Endodermal cell (in vitro differentiated cells): ENCODE measurements at regions not wholly inside any gene's neighbourhood (a gene's known extent, or its start where the extent isn't known, plus 50 kb on each side); places are given as distances from the start of the nearest gene placed in this dataset.

Source experiments
- DNase-seq: peaks from one replicate; pipeline ENCODE4 v3.0.0-alpha.2; 2017
- H3K27ac ChIP-seq: 2 replicates; pipeline ENCODE4 v1.5.1; 2013; ENCODE audit warnings: mild to moderate bottlenecking, low read depth, low read length, moderate library complexity
- H3K27me3 ChIP-seq: 2 replicates; pipeline ENCODE4 v1.6.1; 2013; ENCODE audit warnings: mild to moderate bottlenecking, low read length, moderate library complexity; ENCODE audit not compliant: insufficient read depth, control insufficient read depth, poor library complexity, severe bottlenecking
- H3K36me3 ChIP-seq: 2 replicates; pipeline ENCODE4 v1.7.0; 2013; ENCODE audit warnings: mild to moderate bottlenecking, low read length, moderate library complexity; ENCODE audit not compliant: control insufficient read depth, insufficient read depth
- H3K4me1 ChIP-seq: one replicate; pipeline ENCODE4 v1.7.0; 2013; ENCODE audit warnings: low read length; ENCODE audit not compliant: control insufficient read depth, insufficient read depth
- H3K4me3 ChIP-seq: 2 replicates; pipeline ENCODE4 v1.5.1; 2013; ENCODE audit warnings: mild to moderate bottlenecking, low read length, moderate library complexity
- H3K9ac ChIP-seq: 2 replicates; pipeline ENCODE4 v1.6.1; 2013; ENCODE audit warnings: mild to moderate bottlenecking, low read length, moderate library complexity; ENCODE audit not compliant: poor library complexity, severe bottlenecking; ENCODE audit errors: extremely low read depth
- H3K9me3 ChIP-seq: 2 replicates; pipeline ENCODE4 v1.6.1; 2013; ENCODE audit warnings: mild to moderate bottlenecking, low read length, moderate library complexity; ENCODE audit not compliant: control insufficient read depth
- H3K27ac Mint-ChIP-seq: 2 replicates; pipeline ENCODE4 v1.8.0; 2020; ENCODE audit warnings: mixed read lengths
- H3K27me3 Mint-ChIP-seq: 2 replicates; pipeline ENCODE4 v1.8.0; 2021; ENCODE audit warnings: mild to moderate bottlenecking, mixed read lengths; ENCODE audit not compliant: insufficient read depth
- H3K36me3 Mint-ChIP-seq: 2 replicates; pipeline ENCODE4 v1.8.0; 2020; ENCODE audit warnings: low read depth, mixed read lengths
- H3K4me1 Mint-ChIP-seq: 2 replicates; pipeline ENCODE4 v1.8.0; 2020; ENCODE audit warnings: mixed read lengths
- H3K4me3 Mint-ChIP-seq: 2 replicates; pipeline ENCODE4 v1.8.0; 2020; ENCODE audit warnings: mild to moderate bottlenecking, moderate library complexity, mixed read lengths
- H3K9me3 Mint-ChIP-seq: 2 replicates; pipeline ENCODE4 v1.8.0; 2020; ENCODE audit warnings: mild to moderate bottlenecking, mixed read lengths
- CTCF ChIP-seq: fragments of 200-600 bp; sonication (generic); conservative IDR thresholded peaks from 2 replicates; pipeline ENCODE4 v1.5.0; 2021; ENCODE audit warnings: antibody characterized with exemption, mild to moderate bottlenecking
- WGBS, 2 experiments: methylation state at CpG; one replicate each; pipeline versions ENCODE4 v1.1.5 to v1.1.7; 2013; ENCODE audit warnings: missing lambda C conversion rate in 2 of 2, mixed read lengths in 1 of 2; ENCODE audit not compliant: insufficient coverage in 1 of 2, insufficient read length in 1 of 2; 5-methylcytosine and 5-hydroxymethylcytosine counted together

DNA sequence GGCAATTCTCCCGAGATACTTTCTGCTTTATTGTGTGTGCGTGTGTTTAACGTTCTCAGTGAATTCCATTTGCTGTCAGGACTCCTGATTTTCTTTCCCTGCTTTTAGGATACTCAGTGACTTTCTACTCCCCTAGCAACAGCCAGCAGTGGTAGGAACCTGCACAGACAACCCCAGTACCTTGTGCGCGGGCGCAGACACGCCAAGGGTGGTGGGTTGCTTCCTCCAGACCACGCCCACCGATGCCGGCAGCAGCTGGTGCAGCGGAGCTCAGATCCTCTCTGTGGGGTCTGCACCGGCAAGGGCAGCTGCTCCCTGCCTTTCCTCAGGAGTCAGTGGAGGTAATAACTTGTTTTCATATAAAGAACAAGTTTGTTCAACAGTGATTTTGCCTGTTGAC, 225.1 kb upstream of the NDN start:
- Mint-ChIP-seq H3K4me3 (peak overlapping the region; percentile 42), H3K27me3 (no peaks in the 10 kb centered on the region), H3K27ac (no peak overlapping the region), H3K36me3 (no peaks in the 10 kb centered on the region), H3K9me3 (peaks cover 35% of the 10 kb centered on the region), H3K4me1 (peaks cover 4% of the 10 kb centered on the region)
- H3K27ac ChIP-seq: no peak overlapping the region
- no peak for TF ChIP-seq CTCF
- DNase-seq: peak; percentile 85
- H3K9me3 ChIP-seq: peaks cover 13% of the 10 kb centered on the region
- WGBS, 2 experiments: 49 to 62% methylated on average over 8 to 12 of the region's 12 CpGs
- peak overlapping the region; percentile 17 for H3K4me3 ChIP-seq
- H3K4me1 ChIP-seq: no peaks in the 10 kb centered on the region
- no peaks in the 10 kb centered on the region for H3K36me3 ChIP-seq
- no peak overlapping the region for H3K9ac ChIP-seq
- H3K27me3 ChIP-seq: no peaks in the 10 kb centered on the region

GRCh38 chr15:23913081-23913480, 226.0 kb upstream of the NDN start:
- no peaks in the 10 kb centered on the region for H3K4me1 ChIP-seq
- H3K27ac ChIP-seq: no peak overlapping the region
- H3K36me3 ChIP-seq: no peaks in the 10 kb centered on the region
- peaks cover 4% of the 10 kb centered on the region for H3K4me1 Mint-ChIP-seq
- peaks cover 15% of the 10 kb centered on the region for H3K9me3 ChIP-seq
- 85 to 90% methylated on average over 2 to 4 of the region's 5 CpGs for WGBS, 2 experiments
- H3K9ac ChIP-seq: no peak overlapping the region
- H3K27me3 ChIP-seq: no peaks in the 10 kb centered on the region
- H3K4me3 Mint-ChIP-seq: no peak overlapping the region
- no peak overlapping the region for H3K4me3 ChIP-seq
- H3K36me3 Mint-ChIP-seq: no peaks in the 10 kb centered on the region
- no peak for DNase-seq
- no peak for TF ChIP-seq CTCF
- peaks cover 35% of the 10 kb centered on the region for H3K9me3 Mint-ChIP-seq
- H3K27ac Mint-ChIP-seq: no peak overlapping the region
- no peaks in the 10 kb centered on the region for H3K27me3 Mint-ChIP-seq

- Histone ChIP-seq H3K36me3 (no peaks in the 10 kb centered on the region), H3K27ac (no peak overlapping the region), H3K9me3 (peaks cover 21% of the 10 kb centered on the region), H3K9ac (no peak overlapping the region), H3K4me1 (no peaks in the 10 kb centered on the region), H3K4me3 (no peak overlapping the region), H3K27me3 (no peaks in the 10 kb centered on the region)
- H3K4me3 Mint-ChIP-seq: no peak overlapping the region
- peaks cover 32% of the 10 kb centered on the region for H3K9me3 Mint-ChIP-seq
- no peak for TF ChIP-seq CTCF
- no peak overlapping the region for H3K27ac Mint-ChIP-seq
- no peak for DNase-seq
- peaks cover 4% of the 10 kb centered on the region for H3K4me1 Mint-ChIP-seq
- WGBS, 2 experiments: 80% methylated on average over 1 of the region's 1 CpG; no CpG with 5 or more reads in 1 of the 2 experiments
- H3K27me3 Mint-ChIP-seq: no peaks in the 10 kb centered on the region
- H3K36me3 Mint-ChIP-seq: no peaks in the 10 kb centered on the region
Measured at GRCh38 chr15:23913635-23914034, 226.5 kb upstream of the NDN start.
